NCI-H2196 treated with DMSO at 0.1 percent for 48 hours (cell line): ENCODE measurements at regions not wholly inside any gene's neighbourhood (a gene's known extent, or its start where the extent isn't known, plus 50 kb on each side); places are given as distances from the start of the nearest gene placed in this dataset.
"Not testable (repeated sequence)": the region's sequence is repeated elsewhere in the genome, so short reads cannot be mapped to it uniquely, and the experiment has no call there.

Experiments used
- DNase-seq: peaks from one replicate; lab custom pipeline; 2025; ENCODE audit not compliant: unreplicated experiment; lab: John Stamatoyannopoulos, UW

DNA sequence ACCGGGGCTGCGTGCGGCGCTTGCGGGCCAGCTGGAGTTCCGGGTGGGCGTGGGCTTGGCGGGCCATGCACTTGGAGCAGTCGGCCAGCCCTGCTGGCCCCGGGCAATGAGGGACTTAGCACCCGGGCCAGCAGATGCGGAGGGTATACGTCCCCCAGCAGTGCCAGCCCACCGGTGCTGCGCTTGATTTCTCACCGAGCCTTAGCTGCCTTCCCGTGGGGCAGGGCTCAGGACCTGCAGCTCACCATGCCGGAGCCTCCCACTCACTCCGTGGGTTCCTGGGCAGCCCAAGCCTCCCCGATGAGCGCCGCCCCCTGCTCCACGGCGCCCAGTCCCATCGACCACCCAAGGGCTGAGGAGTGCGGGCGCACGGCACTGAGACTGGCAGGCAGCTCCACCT lies 51.4 kb upstream of the INPP4B start:
- not testable (repeated sequence) for DNase-seq

DNA sequence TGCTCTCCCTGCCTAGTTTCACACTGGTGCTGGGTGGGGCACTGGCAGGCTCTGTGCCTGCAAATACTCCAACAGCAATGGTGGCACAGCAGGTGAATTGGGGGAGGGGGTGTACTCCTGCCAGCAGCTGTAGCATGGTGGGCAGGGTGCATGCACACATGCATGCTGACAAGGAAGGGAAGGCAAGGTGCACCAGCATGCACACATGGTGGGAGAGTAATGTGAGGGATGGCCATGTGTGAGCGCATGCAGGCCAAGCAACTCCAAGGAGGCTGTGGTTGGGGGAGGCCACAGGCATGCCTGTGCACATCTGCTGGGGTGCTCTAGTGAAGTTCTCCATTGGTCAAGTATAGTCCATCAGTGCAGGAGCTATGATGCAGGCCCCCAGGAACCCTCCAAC lies 54.5 kb upstream of the INPP4B start:
- DNase-seq: no peak

DNA sequence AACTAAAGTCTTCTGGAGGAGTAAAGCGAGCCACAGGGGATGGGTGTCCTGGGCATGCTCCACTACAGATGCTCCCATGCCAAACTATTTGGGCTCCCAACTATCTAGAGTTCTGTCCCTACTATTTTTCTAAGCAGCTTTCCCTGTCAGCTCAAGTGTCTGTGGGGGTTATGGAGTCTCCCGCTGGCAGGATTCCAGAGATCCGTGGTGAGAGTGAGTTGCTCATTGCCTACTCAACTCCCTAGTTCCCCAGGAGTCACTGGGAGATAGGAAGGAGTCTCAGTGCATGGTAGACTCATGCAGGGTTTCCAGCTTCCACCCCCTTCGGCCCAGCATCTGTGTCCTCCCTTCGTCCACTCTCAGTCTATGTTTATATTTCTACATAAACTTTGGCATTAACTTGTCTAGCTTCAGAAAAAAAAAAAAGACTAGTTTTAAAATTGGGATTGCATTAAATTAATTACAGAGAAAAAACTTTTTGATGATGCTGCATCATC lies 55.1 kb upstream of the INPP4B start:
- no peak for DNase-seq

DNA sequence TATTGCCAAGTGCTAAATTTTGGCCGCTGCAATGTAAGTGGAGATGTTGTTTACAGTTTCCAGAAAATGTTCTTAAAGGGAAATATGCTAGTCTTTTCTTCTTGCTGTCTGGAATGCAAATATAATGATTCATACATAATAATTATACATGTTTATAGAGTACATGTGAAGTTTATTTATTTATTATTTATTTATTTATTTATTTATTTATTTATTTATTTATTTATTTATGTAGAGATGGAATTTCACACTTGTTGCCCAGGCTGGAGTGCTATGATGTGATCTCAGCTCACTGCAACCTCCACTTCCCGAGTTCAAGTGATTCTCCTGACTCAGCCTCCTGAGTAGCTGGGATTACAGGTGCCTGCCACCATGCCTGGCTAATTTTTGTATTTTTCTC lies 57.5 kb upstream of the INPP4B start:
- not testable (repeated sequence) for DNase-seq

DNA sequence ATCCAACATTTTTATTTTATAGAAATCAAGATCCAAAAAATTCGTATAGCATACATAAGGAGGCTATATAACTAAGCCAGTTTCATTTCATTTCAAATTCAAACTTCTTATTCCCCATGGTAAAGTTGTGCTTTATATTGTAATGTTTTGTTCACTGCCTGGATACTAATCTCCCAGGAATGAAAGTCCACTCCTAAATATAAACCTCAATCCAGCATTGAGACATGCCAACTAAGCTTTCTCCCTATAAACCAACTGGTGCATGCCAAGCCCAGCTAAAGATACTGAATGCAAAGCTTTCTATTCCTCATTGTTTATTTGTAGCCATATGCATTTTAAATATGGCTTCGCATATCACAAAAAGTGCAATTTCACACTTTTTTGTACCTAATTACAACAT lies 63.8 kb upstream of the INPP4B start:
- no peak for DNase-seq

DNA sequence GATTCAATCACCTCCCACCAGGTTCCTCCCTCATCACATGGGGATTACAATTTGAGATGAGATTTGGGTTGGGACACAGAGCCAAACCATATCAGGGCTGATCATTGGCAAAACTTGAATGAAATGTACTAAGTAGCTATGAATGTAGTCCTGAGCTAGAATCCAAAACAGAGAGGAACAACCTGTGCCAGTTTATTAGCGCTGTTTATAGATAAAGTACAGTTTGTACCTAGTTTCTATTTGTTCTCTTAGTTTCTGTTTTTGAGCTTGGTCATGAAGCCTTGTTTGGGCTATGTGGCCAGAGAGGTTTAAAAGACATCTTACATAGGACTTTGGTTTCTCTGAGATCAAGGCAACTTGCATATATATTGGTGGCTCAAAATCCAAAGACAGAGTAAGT lies 66.9 kb upstream of the INPP4B start:
- no peak for DNase-seq

DNA sequence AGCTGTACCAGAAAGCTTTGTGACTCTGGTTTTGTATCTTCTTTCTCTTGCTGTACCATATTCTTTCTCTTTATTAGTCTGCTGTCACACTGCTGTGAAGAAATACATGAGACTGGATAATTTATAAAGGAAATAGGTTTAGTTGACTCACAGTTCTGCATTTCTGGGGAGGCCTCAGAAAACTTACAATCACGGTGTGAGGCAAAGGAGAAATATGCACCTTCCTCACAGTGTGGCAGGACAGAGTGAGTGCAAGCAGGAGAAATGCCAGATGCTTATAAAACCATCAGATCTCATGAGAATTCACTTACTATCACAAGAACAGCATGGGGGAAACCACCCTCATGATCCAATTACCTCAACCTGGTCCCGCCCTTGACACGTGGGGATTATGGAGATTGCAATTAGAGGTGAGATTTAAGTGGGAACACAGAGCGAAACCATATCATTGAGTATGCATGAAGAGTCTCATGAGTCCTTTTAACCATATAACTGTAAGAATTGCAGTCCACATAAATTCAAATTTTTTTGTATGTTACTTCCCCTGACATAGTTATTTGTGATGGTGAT lies 67.4 kb upstream of the INPP4B start:
- no peak for DNase-seq

DNA sequence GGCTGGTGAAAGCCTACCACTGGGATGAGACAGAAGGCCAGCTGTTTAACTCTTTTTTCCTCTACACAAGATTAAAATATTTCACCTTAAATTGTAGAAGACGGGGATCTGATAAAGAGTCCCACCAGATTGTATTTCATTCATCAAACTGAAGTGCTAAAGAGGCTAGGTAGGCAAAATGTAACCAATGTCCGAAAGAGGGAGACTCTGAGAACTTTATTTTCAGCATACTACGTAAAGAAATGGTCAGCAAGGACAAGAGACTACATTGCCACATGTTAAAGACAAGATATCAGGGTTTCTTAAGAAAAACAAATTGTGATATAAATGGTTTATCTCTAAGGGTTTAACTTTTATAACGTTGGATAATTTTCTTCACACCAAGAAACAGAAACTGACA lies 71.6 kb upstream of the INPP4B start:
- DNase-seq: no peak

DNA sequence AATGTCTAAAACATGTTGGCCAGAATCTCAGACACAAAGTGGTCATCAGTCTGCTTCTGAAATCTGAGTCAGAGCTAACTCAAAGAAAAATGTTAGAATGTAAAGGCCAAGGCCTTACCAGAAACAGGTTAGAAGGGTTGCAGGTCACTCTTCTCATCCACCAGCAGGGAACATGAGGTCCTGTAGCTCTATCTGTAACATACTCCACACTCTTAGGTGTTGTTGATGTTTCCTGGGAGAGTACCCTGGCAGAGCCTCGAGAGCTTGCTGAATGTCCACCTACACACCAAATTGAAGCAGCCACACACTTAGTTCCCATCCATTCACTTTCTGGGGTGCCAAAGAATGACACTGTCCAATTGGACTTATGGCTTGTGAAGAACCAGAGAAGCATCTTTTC lies 76.6 kb upstream of the INPP4B start:
- no peak for DNase-seq

DNA sequence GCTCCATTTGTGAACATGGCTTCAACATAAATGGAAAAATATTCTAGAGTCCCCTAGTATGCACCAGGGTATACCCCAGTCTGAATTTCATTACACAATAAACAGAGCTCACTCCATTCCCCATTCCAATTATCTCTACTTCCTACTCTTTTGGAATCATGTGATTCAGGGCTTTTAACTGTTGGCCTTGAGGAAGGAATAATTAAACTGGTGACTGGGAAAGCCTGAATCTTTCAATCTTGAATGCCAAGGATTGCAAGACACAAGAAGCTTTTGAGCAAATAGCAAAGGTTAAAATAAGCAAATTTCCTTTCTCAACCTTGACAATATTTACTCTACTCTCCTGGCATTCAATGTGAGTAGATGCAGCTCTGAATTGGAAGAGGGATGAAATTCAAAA lies 77.5 kb upstream of the INPP4B start:
- no peak for DNase-seq

DNA sequence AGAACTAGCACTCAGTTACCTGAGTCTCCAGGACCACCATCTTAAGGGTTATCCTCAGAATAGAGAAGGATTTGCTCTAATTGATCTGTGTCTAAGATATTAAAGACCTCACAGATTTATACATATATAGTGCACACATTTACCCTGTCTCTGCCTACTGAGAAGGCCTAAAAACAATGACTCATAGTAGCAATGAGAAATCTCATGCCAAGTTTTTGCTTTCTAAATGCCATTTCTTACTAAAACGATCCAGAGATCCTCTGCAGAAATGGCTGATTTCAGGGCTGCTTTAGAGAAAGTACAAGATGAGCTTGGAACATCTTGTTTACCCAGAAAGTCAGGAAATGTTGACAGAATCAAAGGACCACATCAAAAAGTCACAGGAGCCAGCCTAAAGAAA lies 79.1 kb upstream of the INPP4B start:
- no peak for DNase-seq

DNA sequence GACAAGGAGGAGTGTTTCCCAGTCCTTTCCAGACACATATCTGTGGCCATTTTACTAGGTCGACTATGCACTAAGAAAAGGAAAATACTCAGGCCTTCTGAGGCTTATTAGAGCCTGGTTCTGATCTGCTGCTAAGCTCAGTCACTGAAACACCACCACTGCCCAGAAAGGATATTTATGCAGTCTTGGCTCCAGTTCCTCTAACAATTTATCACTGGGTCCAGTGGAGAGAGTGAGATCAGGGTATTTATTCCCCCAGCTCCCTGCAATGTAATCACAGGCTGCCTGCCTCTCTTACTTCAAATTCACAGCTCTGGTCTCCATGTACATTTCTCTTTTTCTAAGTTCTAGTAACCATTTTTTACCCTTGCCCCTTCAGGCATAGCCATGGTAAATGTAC lies 81.6 kb upstream of the INPP4B start:
- DNase-seq: no peak

DNA sequence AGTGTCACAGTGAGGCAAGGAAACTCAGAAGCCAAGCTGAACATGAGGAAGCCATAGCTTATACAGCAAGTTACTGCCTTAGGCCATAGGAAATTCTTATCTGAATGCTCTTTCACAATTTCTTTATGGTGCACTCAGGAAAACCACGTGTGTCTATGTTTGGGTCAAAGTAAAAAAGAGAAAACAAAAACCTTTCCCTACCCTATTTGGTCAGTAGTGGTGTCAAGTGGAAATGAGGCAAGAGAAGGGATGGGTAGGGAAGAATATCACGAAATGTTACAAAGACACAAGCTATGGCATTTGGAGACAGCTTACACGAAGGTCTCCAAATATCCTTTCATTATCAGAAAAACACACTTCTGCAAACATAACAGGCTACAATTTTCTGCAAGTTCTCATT lies 83.4 kb upstream of the INPP4B start:
- DNase-seq: no peak

DNA sequence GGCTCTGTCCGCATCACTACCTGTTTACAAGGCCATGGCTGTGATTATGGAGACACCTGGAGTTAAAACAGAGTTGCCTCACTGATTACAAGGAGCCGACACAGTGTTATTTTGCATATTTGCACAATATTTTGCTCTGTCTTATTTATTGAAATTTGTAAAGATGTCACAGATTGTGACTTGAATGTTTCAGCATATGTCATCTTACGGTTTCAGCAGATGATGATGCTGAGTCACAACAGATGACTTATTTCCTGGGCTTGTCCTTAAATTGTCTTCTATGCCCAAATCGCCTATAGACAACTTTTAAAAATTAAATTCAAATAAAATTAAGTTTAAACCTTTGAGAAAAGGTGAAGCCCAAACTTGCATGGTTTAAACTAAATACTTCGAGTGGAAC lies 87.1 kb upstream of the INPP4B start:
- no peak for DNase-seq

DNA sequence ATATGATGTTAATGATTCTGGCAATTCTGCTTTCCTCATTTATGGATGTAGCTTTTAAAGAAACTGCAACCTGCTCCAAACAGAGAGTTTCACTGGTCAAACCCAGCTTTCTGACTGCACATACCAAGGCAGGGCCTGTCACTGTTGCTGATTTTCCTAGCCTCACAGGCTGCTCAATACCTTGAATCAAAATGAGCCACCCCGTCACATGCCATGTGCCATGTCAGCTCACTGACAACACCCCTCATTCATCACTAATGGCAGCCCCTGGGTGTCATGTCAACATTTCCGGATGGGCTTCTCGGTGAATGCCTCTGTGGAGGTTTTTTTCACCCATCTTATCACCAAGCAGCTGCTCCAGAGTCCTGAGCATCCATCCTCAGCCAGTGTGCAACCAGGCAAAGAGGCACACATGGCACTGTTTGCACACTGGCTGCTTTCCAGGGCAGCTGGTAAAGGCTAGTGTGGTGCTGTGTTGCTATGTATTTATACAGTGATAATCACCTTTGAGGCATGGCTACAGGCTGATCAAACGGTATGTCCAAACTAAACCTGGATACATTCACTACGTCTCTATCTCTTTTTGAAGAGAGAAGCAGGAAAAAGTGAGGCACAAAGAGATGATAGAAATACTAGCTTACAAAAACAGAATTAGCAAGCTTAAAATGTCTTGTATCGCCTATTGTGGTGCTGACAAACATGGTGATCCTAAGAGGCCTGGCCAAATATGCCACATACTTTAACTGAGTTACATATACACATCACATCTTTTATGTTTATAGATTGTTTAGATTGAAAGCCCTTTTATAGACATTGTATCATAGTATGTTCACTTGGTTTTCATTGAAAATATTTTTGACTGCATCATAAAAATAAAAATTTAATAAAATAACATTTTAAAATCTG lies 94.6 kb upstream of the INPP4B start:
- peak; percentile 0 for DNase-seq

DNA sequence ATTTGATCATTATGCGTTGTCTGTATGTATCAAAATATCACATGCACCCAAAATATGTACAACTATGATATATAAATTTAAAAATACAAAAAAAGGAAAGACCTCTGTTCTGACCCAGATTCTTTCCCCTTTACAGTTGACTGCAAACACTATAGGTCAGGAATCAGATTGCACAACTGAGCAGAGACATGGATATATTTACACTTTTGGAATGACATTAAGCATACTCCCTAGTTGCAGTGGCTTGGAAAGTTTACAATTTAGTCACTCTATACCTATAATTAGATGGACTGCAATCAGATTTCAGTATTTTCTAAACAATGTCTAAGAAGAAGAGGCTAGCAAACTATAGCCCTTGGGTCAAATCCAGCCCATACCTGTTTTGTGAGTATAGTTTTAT lies 98.5 kb upstream of the INPP4B start:
- DNase-seq: no peak

DNA sequence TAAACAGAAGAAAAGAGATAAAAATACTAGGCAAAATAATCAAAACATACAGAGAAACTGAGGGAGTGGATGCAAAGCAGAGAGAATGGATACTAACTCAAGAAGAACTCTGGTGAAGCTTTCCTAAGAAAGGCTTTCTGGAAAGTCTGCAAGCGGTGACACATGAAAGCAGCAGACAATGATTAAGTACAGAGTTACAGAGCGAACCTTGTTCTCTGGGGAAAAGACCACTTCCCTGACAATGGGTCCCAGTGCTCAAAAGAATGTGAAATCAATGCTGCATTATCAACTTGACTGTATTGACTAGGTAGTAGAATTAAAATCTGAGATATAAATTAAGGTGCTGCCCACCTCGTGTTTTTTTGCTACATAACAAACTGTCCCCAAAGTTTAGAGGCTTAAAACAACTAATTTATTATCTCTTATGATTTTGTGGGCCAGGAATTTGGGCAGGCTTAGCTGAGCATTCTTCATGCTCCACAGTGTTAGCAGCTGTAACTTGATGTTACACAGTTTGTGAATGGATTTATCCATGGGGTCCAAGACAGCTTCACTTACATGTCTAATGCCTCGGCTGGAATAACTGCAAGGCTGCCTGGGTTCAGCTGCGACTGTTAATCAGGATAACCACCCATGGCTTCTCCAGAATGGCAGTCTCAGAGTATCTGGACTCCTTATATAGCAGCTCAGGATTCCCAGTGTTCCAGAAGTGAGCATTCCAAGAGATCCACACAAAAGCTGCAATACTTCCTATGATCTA lies 106.9 kb upstream of the INPP4B start:
- DNase-seq: no peak

DNA sequence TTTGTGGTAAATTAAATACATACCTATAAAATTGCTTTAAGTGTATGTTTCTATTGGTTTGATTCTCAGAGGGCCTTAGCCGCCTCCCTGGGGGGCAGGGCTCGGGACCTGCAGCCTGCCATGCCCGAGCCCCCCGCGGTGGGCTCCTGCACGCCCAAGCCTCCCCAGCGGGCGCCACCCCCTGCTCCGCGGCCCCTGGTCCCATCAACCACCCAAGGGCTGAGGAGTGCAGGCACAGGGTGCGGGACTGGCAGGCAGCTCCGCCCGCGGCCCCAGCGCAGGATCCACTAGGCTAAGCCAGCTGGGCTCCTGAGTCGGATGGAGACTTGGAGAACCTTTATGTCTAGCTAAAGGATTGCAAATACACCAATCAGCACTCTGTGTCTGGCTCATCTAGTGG lies 108.3 kb upstream of the INPP4B start:
- DNase-seq: no peak

DNA sequence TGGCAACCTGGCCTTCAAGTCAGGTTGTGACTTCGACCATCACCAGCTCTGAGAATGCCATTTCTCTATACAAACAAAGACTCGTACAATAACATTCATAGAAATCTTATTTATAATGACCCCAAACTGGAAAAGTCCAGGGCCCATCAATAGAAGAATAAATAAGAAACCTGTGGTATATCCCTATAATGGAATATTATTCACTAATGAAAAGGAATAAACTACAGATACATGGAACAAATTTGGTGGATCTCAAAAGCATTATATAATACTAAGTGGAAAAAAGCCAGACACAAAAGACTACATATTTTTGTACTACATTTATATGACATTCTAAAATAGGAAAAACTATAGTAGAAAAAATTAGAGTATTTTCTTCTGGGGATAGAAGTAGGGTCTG lies 109.4 kb upstream of the INPP4B start:
- no peak for DNase-seq

DNA sequence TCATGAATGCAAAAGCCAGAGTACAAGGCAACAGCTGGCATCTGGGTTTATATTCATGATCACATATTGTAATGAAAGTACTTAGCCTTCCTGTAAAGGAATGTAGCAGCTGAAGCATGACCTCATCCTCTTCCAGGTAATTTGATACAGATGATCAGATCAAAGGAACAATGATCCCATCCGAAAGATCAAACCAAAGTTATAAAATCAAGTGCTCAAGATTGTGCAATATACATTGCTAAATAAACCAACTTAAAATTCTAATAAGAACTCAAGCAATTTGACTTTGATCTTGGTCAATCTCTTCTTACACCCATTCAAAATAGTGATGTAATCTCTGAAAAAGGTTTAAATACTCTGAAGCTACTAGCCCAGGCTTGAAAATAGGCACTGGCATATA lies 113.1 kb upstream of the INPP4B start:
- DNase-seq: no peak

DNA sequence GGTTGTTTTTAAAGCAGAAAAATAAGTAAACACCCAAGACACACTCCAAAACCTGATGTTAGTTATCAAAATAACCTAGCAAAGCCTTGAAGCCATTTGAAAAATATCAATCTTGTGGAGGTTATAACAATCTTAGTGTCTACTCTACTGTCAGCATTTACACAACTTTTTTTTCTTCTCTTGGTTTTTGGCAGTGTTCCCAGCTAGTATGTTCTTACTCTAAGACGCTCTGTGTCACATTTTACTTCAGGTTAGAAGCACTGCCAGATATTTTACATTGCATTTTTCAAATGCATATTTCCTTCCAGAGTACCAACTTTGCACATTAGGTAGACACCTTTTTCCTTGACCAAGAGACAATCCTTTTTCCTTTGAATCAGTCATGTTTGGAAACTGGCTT lies 114.0 kb upstream of the INPP4B start:
- DNase-seq: no peak
